ENCODE measurements at regions not wholly inside any gene's neighbourhood (a gene's known extent, or its start where the extent isn't known, plus 50 kb on each side); places are given as distances from the start of the nearest gene placed in this dataset.

- intact Hi-C loops (cut with DNase I) = no loop called here
- no peak overlapping the region for H3K4me3 ChIP-seq
- DNase-seq (no peak), ATAC-seq (no peak)
- 79% methylated on average over 22 of the region's 22 CpGs for WGBS (ENCODE audit: insufficient coverage, low coverage, low lambda C conversion rate, missing lambda C conversion rate)
- TF ChIP-seq POLR2A (IDR thresholded peaks at IDR 0.05) (no peak), CTCF (IDR thresholded peaks at IDR 0.05) (no peak)
- no peaks in the 10 kb centered on the region for H3K27me3 ChIP-seq
- H3K36me3 ChIP-seq = no peaks in the 10 kb centered on the region
- no peaks in the 10 kb centered on the region for H3K4me1 ChIP-seq
- no peaks in the 10 kb centered on the region for H3K9me3 ChIP-seq
- H3K27ac ChIP-seq = no peak overlapping the region
These were observed 274.9 kb upstream of the RTL1 start for GRCh38 chr14:101178184-101179072.

- intact Hi-C loops (cut with DNase I) = no loop called here
- Histone ChIP-seq H3K9me3 (no peaks in the 10 kb centered on the region), H3K36me3 (no peaks in the 10 kb centered on the region), H3K27me3 (no peaks in the 10 kb centered on the region), H3K27ac (no peak overlapping the region), H3K4me3 (no peak overlapping the region), H3K4me1 (no peaks in the 10 kb centered on the region)
- WGBS (ENCODE audit: insufficient coverage, low coverage, low lambda C conversion rate, missing lambda C conversion rate) = 90% methylated on average over 4 of the region's 12 CpGs
- TF ChIP-seq POLR2A (IDR thresholded peaks at IDR 0.05) = no peak
- no peak for TF ChIP-seq CTCF (IDR thresholded peaks at IDR 0.05)
- DNase-seq (no peak), ATAC-seq (no peak)
These were observed 276.2 kb upstream of the RTL1 start for GRCh38 chr14:101179691-101180211.

- TF ChIP-seq CTCF (IDR thresholded peaks at IDR 0.05) = no peak
- TF ChIP-seq POLR2A (IDR thresholded peaks at IDR 0.05) = no peak
- DNase-seq (peak in 1 of 3 donors; percentile 22), ATAC-seq (no peak)
- Histone ChIP-seq H3K4me1 (no peaks in the 10 kb centered on the region), H3K27me3 (no peaks in the 10 kb centered on the region), H3K9me3 (no peaks in the 10 kb centered on the region), H3K4me3 (no peak overlapping the region), H3K27ac (no peak overlapping the region), H3K36me3 (no peaks in the 10 kb centered on the region)
- intact Hi-C loops (cut with DNase I) = no loop called here
- WGBS (ENCODE audit: insufficient coverage, low coverage, low lambda C conversion rate, missing lambda C conversion rate) = 38% methylated on average over 1 of the region's 6 CpGs
These were observed 278.2 kb upstream of the RTL1 start for GRCh38 chr14:101181446-101182313.

GRCh38 chr14:101182476-101182875 lies 279.0 kb upstream of the RTL1 start:
- ATAC-seq = no peak
- Histone ChIP-seq H3K27ac (no peak overlapping the region), H3K9me3 (no peaks in the 10 kb centered on the region), H3K27me3 (no peaks in the 10 kb centered on the region), H3K4me3 (no peak overlapping the region), H3K4me1 (no peaks in the 10 kb centered on the region), H3K36me3 (no peaks in the 10 kb centered on the region)
- no peak for TF ChIP-seq POLR2A (IDR thresholded peaks at IDR 0.05)
- TF ChIP-seq CTCF (IDR thresholded peaks at IDR 0.05) = no peak
- DNase-seq = peak in 1 of 3 donors; percentile 18
- intact Hi-C loops (cut with DNase I) = no loop called here
- 81% methylated on average over 3 of the region's 5 CpGs for WGBS (ENCODE audit: insufficient coverage, low coverage, low lambda C conversion rate, missing lambda C conversion rate)

Data from right lobe of liver (tissue), 6 donors.